ENCODE measurements at regions not wholly inside any gene's neighbourhood (a gene's known extent, or its start where the extent isn't known, plus 50 kb on each side); places are given as distances from the start of the nearest gene placed in this dataset.

DNA sequence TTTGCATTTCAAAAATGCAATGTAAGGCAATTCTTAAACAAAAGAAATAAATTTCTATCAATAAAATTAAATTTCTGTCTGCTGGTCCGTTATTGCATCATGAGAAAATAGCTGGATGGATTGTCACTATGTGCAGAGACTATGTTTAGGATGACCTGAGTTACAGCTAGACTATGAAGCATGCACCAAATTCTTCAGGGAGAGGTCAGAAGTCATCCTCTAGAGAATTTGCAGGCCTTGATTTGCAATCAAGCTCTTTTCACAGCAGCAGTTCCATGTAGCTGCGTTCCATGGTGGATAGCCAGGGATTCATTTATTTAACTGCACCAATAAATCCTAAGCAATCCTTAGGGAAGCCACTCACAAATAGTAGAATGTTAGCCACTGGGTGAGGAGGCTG lies 253.7 kb downstream of the MSRB3 start:
- intact Hi-C loops (cut with DNase I): no loop called here

GRCh38 chr12:65532764-65533163 lies 254.3 kb downstream of the MSRB3 start:
- Histone ChIP-seq H3K4me1 (peaks cover 15% of the 10 kb centered on the region), H3K36me3 (no peaks in the 10 kb centered on the region), H3K27me3 (no peaks in the 10 kb centered on the region), H3K4me3 (no peak overlapping the region), H3K9me3 (no peaks in the 10 kb centered on the region), H3K27ac (no peak overlapping the region)
- TF ChIP-seq POLR2A (IDR thresholded peaks at IDR 0.05): no peak
- TF ChIP-seq POLR2AphosphoS5 (IDR thresholded peaks at IDR 0.05; ENCODE audit: insufficient read depth in 1 of 2, low read depth in 1 of 2): no peak
- TF ChIP-seq, protein P1, sequence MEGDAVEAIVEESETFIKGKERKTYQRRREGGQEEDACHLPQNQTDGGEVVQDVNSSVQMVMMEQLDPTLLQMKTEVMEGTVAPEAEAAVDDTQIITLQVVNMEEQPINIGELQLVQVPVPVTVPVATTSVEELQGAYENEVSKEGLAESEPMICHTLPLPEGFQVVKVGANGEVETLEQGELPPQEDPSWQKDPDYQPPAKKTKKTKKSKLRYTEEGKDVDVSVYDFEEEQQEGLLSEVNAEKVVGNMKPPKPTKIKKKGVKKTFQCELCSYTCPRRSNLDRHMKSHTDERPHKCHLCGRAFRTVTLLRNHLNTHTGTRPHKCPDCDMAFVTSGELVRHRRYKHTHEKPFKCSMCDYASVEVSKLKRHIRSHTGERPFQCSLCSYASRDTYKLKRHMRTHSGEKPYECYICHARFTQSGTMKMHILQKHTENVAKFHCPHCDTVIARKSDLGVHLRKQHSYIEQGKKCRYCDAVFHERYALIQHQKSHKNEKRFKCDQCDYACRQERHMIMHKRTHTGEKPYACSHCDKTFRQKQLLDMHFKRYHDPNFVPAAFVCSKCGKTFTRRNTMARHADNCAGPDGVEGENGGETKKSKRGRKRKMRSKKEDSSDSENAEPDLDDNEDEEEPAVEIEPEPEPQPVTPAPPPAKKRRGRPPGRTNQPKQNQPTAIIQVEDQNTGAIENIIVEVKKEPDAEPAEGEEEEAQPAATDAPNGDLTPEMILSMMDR (IDR thresholded peaks at IDR 0.05): no peak
- DNase-seq (ENCODE audit: extremely low spot score in 2 of 2): no peak
- intact Hi-C loops (cut with DNase I): no loop called here

More for the DNA sequence above, 253.7 kb downstream of the MSRB3 start:
- no peak overlapping the region for H3K4me3 ChIP-seq
- DNase-seq (ENCODE audit: extremely low spot score in 2 of 2): no peak
- TF ChIP-seq POLR2AphosphoS5 (IDR thresholded peaks at IDR 0.05; ENCODE audit: insufficient read depth in 1 of 2, low read depth in 1 of 2) (no peak), POLR2A (IDR thresholded peaks at IDR 0.05) (no peak)
- TF ChIP-seq, protein P1 (IDR thresholded peaks at IDR 0.05): no peak
- H3K27ac ChIP-seq: no peak overlapping the region
- no peaks in the 10 kb centered on the region for H3K36me3 ChIP-seq
- no peaks in the 10 kb centered on the region for H3K27me3 ChIP-seq
- peaks cover 14% of the 10 kb centered on the region for H3K4me1 ChIP-seq
- no peaks in the 10 kb centered on the region for H3K9me3 ChIP-seq

DNA sequence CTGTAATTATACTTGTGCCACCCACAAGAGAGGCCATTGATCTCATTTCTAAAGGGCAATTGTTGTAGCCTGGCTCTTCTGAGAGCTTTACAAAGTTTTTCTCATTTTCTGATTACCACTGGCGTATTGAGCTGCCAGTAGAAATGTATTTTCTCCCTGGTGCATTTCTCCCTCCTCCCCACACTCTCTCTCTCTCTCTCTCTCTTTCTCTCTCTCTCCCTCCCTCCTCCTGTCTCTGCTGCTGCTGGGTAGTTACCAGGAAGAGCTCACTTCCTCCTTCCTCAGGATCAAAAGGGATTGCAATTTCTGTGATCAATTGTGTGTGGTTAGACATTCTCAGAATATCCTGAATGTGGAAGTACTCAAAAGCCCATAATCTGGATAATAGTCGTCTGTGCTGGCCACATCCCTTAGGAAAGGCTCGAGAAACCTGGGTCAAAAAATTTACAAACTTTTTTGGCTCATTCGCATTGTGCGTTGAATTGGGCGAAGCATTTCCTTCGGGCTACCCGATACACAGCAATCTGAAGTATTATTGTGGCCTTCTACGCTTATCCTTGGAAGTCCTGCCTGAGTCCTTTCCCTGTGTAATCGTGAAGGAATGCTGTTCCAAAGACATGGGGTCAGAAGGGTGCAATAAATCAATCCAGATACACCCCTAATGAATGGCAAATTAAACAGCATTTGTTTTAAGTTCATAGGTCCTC lies 254.8 kb downstream of the MSRB3 start:
- H3K9me3 ChIP-seq: no peaks in the 10 kb centered on the region
- no peaks in the 10 kb centered on the region for H3K27me3 ChIP-seq
- no peak for DNase-seq (ENCODE audit: extremely low spot score in 2 of 2)
- TF ChIP-seq POLR2A (IDR thresholded peaks at IDR 0.05): no peak
- TF ChIP-seq, protein P1 (IDR thresholded peaks at IDR 0.05): no peak
- no peak for TF ChIP-seq POLR2AphosphoS5 (IDR thresholded peaks at IDR 0.05; ENCODE audit: insufficient read depth in 1 of 2, low read depth in 1 of 2)
- H3K36me3 ChIP-seq: no peaks in the 10 kb centered on the region
- H3K4me3 ChIP-seq: no peak overlapping the region
- H3K27ac ChIP-seq: no peak overlapping the region
- peaks cover 15% of the 10 kb centered on the region for H3K4me1 ChIP-seq
- intact Hi-C loops (cut with DNase I): no loop called here

DNA sequence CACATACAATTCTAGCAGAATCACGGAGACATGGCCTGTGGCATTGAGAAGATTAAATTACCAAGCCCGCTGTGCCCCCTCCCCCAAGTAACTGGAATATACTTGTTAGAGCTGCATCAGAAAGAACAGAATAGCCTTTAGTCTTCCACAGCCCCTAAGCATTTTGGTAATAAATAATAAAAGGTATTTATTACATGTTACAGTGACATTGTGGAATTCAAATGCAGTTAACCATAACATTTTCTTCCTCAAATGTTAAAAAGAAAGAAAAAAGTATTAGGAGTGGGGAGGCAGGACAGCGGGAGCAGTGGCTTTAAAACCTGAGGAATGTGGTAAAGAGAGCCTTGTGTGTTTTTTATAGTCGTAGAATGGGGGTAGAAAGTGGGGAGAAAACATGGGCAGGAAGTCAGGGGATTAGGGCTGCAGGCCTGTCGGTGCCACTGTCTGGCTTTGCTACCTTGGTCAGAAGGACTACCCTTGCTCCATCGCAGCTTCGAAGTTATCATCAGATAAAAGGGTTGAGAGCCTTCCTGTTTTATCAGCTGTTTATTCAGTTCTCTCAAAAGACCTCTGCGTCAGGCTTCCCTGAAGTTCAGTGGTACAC lies 255.9 kb downstream of the MSRB3 start:
- no peaks in the 10 kb centered on the region for H3K27me3 ChIP-seq
- TF ChIP-seq, protein P1 (IDR thresholded peaks at IDR 0.05): no peak
- H3K4me3 ChIP-seq: no peak overlapping the region
- intact Hi-C loops (cut with DNase I): no loop called here
- peaks cover 15% of the 10 kb centered on the region for H3K4me1 ChIP-seq
- H3K9me3 ChIP-seq: no peaks in the 10 kb centered on the region
- no peak overlapping the region for H3K27ac ChIP-seq
- DNase-seq (ENCODE audit: extremely low spot score in 2 of 2): no peak
- no peaks in the 10 kb centered on the region for H3K36me3 ChIP-seq

GRCh38 chr12:65535946-65536345 lies 257.5 kb downstream of the MSRB3 start:
- Histone ChIP-seq H3K27ac (no peak overlapping the region), H3K4me3 (no peak overlapping the region), H3K36me3 (no peaks in the 10 kb centered on the region), H3K9me3 (no peaks in the 10 kb centered on the region), H3K4me1 (peaks cover 15% of the 10 kb centered on the region), H3K27me3 (no peaks in the 10 kb centered on the region)
- DNase-seq (ENCODE audit: extremely low spot score in 2 of 2): no peak
- intact Hi-C loops (cut with DNase I): no loop called here
- TF ChIP-seq, protein P1 (IDR thresholded peaks at IDR 0.05): no peak
- TF ChIP-seq POLR2AphosphoS5 (IDR thresholded peaks at IDR 0.05; ENCODE audit: insufficient read depth in 1 of 2, low read depth in 1 of 2) (no peak), POLR2A (IDR thresholded peaks at IDR 0.05) (no peak)

All from vagina (tissue), 2 donors.